NCI-H2196 (cell line): ENCODE measurements at regions not wholly inside any gene's neighbourhood (a gene's known extent, or its start where the extent isn't known, plus 50 kb on each side); places are given as distances from the start of the nearest gene placed in this dataset.

Source experiments
- DNase-seq: peaks from one replicate; lab custom pipeline; 2025; ENCODE audit not compliant: unreplicated experiment; lab: John Stamatoyannopoulos, UW

DNA sequence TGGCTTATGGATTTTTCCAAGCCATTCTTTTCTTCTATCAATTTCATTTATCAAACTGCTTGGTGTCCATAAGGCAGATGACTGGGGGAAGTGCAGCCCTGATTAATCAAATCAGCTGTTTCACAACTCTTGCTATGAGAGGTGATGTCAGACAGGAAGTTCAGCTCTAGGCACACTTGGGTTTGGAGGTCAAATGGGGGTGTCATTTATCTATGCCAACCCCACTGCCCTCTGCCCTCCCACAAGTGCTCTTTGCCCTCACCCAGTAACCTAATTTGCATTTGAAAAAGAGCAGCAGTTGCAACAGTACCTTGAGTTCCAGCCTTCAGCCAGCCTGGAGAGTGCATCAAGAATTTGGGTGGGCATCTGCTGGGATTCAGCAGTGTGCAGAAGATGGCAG lies 431.3 kb upstream of the SPRED2 start:
- no peak for DNase-seq

DNA sequence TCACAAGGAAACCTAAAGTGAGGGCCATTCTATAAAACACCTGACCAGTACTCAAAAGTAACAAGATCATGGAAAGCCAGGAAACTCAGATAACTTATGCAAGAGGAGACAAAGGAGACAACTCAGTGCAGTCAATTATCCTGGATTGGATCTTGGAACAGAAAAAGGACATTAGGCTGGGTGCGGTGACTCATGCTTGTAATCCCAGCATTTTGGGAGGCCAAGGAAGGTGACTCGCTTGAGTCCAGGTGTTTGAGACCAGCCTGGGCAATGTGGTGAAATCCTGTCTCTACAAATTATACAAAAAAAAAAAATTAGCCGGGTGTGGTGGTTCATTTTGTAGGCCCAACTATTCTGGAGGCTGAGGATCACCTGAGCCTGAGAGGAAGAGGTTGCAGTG lies 424.5 kb upstream of the SPRED2 start:
- no peak for DNase-seq

GRCh38 chr2:65856423-65856822 lies 424.0 kb upstream of the SPRED2 start:
- no peak for DNase-seq

- no peak for DNase-seq
These were observed 418.3 kb upstream of the SPRED2 start for GRCh38 chr2:65850695-65851094.

DNA sequence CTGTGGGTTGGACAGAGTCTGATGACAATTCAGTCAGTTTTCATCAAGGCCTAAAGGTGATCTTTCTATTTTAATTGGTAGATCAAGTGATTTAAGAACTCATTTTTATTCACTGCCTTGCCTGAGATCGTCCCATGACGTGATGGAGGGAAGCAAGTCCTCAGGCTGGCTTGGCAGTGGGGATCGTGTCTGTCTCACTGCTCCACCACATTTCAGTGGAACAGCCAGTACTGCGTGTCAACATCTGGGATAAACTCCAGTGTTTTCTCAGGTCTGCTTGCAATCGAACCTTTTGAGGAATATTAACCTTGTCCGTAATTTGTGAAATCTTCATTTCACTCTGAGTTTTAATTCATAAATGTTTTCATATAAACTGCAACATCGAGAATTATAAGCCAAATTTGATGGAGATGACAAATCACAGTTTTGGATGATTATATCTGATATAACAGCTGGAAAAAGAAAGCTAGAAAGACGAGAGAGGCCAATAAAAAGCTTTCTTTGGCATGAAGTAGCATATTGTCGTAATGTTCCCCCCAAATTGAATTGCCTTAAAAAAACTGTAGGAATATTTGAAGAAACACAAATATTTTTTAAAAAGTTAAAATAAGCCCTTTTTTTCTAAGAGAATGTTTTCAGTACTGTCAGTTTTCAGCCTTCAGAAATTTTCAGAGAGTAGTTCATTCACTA lies 414.7 kb upstream of the SPRED2 start:
- DNase-seq = no peak

- DNase-seq = no peak
These were observed 413.2 kb upstream of the SPRED2 start for GRCh38 chr2:65845442-65846182.

DNA sequence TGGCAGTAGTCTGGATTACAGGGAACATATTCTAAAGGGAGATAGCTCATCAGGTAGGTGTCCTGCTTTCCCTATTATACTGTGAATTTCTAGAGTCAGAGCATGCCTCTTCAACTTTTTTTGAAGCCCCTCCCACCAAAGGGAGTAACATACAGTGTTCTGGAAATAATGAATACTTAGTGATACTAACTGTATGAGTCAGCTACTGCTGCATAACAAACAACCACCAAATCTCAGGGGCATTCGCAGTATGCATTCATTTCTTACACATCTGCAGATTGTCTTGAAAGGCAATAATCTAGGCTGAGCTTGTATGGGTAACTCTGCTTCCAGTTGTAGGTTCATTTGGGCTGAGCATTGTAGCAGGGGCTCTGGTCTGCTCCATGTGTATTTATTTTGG lies 409.7 kb upstream of the SPRED2 start:
- no peak for DNase-seq

DNA sequence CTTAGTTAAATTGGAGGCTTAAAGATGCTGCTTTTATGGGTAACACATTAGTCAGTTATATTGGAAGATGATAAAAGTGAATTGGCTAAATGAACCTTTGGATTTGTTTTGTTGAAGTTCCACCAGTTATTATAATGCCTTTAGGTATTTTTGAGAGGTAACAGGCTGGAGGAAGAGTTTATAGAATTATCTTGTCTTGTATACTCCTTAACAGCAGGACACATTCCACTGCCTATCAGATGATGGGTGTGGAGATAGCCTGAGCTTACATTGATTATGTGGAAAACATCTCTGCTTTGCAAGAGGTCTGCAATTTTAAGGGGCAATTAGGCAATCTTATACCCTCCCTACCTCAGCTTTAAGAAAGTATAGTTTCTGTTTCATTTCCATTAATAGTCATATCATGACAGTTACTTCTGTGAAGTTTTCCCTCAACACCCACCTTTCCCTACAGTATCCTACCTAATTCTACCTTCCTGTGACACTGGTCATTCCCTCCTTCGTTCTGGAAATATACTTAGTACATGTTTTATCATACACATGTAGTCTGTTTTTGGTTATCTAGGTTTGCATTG lies 403.7 kb upstream of the SPRED2 start:
- DNase-seq = no peak

GRCh38 chr2:65834771-65835475 lies 402.5 kb upstream of the SPRED2 start:
- DNase-seq = no peak

- no peak for DNase-seq
These were observed 401.7 kb upstream of the SPRED2 start for GRCh38 chr2:65834062-65834461.

DNA sequence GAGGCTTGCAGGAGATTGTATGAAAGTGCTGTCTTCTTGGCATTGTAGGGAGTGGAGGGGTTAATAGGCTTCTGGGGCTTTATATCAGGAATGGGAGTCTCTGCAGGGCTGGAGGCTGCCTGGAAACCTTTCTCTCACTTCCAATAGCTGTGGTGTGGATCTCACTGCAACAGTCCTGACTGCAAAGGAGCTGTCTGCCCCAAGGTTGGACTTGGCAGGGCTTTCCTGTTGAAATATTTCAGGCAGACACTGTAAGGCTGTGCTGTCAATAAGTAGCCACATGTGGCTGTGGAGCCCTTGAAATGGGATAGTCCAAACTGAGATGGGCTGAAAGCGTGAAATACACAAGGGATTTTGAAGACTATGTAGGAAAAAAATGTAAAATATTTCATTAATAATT lies 399.1 kb upstream of the SPRED2 start:
- DNase-seq = no peak

DNA sequence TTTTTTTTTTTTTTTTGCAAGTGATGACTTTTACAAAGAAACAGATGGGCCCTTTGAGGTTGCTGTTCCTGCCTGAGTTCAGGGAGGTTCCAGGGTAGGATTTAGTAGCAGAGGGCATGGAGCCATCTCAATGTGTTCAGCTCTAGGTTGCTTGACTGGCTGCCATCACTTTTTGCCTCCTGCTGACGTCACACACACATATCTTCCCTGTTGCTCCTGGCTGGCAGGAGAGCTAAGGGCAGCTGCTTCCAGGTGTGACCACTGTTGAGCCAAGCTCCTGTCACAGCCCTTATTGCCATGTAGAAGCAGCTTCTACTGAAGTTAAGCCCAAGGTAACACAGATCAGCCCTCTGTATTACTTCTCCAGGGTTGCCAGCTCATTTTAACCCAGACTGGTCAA lies 394.2 kb upstream of the SPRED2 start:
- no peak for DNase-seq

- no peak for DNase-seq
These were observed 391.1 kb upstream of the SPRED2 start for GRCh38 chr2:65823511-65823910.

DNA sequence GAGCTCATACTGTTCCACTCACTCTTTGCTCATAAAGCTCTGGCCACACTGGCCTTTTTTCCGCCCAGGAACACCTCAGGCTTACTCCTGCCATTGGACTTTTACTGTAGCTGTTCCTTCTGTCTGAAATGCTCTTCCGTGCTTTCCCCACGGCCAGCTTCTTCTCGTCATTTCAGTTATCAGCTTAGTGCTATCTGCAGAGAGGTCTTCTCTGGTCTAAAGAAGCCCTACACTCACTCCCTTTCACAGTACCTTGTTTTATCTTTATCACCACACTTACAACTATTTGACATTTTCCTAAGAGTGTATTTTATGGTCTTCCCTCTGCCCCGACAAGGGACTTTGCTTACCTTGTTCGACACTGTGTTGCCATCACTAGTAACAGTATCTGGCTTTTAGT lies 388.1 kb upstream of the SPRED2 start:
- DNase-seq = no peak

- DNase-seq = no peak
These were observed 387.6 kb upstream of the SPRED2 start for GRCh38 chr2:65819963-65820362.

GRCh38 chr2:65818873-65819451 lies 386.6 kb upstream of the SPRED2 start:
- DNase-seq = no peak

- DNase-seq = no peak
These were observed 381.3 kb upstream of the SPRED2 start for GRCh38 chr2:65813631-65814173.

DNA sequence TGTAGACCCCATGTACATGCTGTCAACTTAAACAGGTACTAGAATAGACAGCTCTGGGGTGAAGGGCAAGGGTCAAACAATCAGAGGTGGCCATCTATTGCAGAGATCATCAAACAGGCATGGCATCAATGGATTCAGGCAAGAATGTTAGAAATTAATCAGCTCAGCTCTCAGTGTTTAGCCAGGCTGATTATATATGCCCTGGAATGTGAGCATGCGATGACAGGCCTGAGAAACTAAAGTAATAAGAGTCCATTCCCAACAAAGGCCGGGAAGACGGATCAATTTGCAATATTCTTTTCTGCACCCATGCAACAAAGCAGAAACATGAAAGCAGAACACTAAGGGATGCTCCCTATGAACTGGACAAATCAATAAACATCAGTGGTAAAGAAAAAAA lies 380.5 kb upstream of the SPRED2 start:
- no peak for DNase-seq

DNA sequence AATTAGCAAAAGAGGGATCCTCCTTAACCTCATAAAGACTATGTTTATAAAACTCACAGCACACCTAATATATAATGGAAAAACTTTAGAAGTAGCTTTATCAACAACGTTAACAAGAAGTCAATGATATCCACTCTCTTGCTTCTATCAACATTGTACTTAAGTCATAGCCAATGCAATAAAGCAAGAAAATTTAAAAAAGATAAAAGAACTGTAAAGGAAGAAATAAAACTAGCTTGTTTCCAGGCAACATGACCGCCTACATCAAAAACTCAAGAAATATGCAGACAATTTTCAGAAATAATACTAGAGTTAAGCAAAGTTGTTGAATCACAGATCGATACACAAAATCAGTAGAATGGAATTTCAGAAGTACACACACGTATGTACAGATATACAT lies 375.5 kb upstream of the SPRED2 start:
- DNase-seq = no peak

GRCh38 chr2:65804777-65805176 lies 372.4 kb upstream of the SPRED2 start:
- DNase-seq = no peak

DNA sequence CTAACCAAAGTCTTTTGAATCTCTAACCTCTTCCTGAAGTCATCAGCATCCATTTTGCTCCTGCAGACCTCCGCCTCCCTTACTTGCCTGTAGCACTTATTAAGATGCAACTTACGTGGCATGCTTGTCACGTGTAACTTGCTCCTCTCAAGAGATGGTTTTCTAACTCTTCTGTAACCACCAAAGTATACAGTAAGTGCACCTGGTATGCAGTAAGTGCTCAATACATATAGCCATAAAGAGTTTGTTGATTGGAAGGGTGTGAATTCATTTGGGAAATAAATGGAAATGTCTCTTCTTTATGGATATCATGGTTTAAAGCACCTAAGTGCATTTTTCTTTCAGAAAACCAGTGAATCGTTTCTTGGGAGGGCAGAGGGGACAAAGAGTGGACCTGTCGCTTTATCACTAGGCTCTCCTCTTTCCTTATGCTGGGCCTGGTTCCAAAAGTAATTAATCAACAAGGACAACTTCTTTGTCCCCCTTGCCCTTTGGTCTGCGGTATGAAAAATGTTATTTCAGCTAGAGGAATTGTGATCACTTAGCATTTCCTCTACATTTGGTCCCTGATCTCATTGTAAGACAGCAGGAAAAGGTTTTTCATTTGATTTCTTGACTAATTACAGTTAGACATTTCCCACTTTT lies 370.0 kb upstream of the SPRED2 start:
- no peak for DNase-seq
